NCI-H774 (cell line): ENCODE measurements at regions not wholly inside any gene's neighbourhood (a gene's known extent, or its start where the extent isn't known, plus 50 kb on each side); places are given as distances from the start of the nearest gene placed in this dataset.

ENCODE experiments used
- DNase-seq: peaks from one replicate; lab custom pipeline; 2025; lab: John Stamatoyannopoulos, UW

DNA sequence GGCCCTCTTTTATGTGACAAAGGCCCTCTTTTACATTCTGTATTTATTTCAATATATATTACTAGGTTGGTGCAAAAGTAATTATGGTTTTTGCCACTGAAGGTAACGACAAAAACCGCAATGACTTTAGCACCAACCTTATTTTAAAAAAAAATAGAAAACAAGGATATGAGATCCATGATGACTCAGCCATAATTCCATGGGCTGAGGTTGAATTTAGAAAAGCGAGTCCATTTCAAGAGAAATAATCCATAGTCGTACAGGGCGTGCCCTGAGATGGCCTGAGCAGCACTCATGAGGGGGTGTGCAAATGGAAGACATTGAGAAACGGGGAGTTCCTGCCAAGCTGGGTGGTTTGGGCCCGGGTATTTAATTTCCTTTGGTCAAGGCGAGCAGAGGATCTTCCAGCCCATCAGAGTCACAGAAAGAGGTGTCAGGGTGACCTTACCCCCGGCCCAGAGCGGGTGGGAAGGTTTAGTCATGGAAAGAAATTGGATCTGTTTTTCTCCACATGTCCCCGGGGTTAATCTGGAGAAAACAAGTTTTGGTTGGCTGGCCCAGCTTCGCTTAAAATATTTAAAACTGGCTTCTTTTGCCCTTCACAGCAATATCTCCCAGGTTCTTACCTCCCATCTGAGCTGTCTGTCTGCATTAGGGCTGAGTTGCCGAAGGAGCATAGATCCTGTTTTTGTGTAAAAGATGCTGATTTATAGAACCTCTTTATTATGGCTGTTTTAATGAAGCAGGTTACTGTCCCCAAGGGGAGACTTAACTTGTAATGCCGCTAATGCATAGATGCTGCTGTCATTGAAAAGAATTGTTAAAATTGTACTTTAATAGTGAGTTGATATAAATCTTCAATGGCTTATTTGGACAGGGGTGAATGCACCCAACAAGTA is 255.6 kb downstream of the PREX1 start:
- DNase-seq, result no peak

DNA sequence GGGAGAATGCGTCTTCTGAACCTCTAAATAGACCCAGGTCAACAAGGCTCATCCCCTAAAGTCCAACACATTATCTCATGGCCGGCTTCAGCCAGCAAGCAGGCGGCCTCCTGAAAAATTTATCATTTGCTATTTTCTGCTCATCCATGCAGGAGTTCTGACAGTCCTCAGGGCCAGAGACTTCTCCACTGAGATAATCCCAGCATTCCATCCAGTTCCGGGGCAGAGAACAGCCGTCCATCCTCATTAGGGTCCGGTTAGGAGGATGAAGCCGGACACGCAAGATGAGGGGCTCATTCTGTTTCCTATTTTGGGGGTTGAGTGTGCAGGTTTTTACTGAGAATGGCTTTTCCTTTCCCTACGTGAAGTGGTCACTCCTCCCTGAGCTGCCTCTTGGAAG is 258.1 kb downstream of the PREX1 start:
- DNase-seq, result no peak

DNA sequence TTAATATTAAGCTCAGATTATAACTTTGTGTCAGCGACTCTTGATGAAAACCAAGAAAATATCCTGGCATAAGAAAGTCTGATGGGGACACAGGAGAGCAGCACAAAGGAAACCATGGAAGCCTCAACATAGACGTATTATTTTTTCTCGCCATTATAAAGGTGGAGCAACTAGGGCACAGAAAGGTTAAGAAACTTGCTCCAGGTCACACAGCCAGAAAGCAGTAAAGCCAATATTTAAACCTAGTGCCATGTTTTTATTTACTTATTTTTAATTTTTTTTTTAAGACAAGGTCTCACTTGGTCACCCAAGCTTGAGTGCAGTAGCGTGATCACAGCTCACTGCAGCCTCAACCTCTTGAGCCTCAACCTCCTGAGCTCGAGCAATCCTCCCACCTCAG is 259.3 kb downstream of the PREX1 start:
- DNase-seq, result no peak

DNA sequence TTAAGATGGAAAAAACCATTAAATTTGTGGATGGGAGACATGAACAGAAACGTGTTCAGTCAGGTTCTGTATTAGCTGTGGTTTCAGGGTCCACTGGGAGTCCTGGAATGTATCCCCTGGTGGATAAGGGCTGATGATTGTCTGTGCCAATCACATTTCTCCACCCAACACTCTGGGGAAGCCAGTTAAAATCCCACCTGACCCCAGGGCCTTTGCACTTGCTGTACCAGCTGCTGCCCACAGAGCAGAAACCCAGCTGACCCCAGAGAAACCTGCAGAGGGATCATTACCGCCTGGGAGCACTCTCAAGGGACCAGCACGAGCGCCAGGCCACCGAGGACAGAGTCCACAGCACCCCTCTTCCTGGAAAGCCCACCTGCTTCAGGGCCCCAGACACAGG is 260.7 kb downstream of the PREX1 start:
- no peak for DNase-seq

DNA sequence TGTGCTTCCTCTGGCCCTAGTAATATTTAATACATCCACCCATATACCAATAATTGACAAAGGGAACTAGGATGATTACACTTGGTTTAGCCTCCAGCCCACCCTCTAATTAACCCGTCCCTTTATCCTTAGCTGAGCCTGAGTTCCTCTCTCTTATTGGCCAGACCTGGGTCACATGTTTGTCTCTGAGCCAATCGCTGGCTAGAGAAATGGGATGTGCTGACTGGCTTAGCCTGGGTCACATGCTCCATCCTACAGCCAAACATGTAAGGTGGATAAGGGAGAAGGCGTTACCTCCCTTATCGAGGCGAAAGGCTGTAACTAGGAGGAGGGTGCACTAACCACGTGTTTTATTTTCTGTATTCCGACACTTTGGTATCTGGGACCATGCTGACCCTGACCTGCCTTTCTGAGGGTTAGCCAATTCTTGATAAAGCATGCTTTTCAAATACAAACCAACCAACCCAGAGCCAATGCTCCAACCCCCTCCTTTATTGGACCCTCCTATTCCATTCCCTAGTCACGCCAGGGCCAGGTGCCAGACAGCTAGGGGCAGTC is 262.7 kb downstream of the PREX1 start:
- no peak for DNase-seq

DNA sequence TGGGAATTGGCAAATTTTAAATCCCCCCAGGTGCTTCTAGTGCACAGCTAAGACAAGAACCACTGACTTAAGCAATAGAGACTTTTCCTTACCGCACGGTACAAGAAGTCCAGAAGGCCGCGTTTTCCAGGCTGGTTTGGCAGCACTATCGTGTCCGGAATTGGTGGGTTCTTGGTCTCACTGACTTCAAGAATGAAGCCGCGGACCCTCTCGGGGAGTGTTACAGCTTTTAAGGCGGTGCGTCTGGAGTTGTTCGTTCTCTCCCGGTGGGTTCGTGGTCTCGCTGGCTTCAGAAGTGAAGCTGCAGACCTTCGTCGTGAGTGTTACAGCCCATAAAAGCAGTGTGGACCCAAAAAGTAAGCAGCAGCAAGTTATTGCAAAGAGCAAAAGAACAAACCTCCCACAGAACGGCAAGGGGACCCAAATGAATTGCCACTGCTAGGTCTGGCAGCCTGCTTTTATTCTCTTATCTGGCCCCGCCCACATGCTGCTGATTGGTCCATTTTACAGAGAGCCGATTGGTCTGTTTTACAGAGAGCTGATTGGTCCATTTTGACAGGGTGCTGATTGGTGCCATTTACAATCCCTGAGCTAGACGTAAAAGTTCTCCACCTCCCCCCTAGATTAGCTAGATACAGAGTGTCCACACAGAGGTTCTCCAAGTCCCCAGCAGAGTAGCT is 264.5 kb downstream of the PREX1 start:
- no peak for DNase-seq

DNA sequence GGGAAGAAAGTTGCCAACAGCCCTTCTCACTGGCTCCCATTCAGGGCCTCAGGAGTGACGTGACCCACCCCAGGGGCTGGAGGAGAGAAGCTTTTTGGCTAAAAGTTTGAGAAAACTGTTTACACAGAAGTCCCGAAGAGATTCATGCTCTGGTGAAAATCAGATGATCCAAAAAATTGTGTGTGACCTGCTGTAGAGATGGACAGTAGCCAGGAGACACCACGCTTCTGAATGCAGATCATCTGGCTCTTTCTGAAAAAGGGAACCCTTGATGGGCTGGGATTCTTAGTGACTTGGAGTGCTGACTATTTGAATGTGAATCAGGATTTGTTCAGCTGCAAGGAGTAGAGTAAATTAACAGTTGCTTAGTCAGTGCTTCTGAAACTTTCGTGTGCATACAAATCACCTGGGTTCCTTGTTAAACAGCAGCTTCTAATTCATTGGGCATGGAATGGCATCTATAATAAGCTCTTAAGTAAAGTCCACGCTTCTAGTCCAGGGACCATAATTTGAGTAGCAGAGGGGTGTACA is 265.1 kb downstream of the PREX1 start:
- no peak for DNase-seq

DNA sequence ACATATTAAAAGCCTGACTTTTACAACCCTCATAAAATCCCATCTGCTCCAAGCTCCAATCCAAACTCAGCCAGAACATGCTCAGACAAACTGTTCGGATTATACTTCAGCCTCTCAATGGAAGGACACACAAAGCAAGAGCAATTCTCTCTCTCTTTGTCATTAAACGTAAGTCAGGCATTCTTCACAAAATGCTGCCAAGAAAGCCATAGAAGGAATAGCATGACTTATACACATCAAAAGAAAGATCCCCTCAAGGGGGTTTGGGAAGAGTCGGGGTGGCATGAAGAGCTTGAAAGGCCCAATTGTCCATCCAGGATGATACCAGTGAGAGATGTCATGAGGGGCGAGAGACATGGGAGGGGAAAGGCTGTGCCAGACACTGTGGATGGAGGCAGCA is 268.9 kb downstream of the PREX1 start:
- no peak for DNase-seq

DNA sequence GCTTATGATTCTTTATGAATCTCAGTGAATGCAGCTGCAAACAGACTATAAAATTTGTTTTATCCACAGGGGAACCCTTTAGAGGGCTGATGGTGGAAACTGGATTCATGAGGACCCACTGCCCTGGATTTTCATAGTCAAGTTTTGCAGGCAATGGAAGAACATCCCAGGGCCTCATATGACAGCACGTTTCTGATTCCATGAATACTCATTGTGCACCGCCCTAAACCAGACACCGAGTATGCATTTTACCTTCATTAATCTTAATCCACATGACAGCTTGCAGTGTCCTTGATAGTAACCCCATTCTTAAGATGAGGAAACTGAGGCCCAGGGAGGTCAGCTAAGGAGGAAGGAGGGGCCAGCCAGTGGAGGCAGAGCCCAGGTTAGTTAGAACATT is 270.4 kb downstream of the PREX1 start:
- no peak for DNase-seq

DNA sequence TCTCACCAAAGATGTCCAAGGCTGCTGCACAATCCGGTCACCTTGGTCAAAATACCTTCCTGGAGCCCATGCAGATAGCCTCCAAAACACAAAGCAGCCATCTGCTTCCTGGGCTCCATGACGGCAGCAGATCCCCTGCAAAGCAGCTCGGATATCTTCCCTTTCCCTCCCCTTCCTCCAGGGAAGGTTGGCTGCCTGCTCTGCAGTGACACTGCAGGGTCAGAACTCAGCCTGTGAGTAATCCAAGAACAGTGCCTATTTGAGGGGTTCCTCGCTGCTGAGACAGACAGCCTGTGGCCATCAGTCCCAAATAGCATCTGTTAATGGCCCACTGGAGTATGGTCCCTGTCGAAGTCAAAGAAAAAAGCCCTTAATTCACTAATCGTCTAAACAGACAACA is 270.8 kb downstream of the PREX1 start:
- DNase-seq, result no peak

DNA sequence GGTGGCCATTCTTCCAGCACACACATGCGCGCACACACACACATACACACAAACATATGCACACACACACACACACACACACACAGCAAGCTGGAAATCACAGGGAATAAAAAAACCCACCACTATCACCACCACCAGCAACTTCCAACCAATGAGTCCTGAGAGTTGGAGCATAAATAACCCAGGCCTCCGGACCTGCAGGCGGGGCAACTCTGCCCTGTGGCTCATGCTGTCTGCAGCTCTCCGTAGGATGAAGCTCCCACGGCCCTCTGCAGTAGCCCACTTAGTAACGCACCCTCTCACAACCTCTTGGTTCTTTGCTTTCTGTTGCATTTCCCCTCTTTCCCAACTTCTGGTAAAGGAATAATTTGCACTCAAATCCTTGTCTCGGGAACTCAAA is 275.2 kb downstream of the PREX1 start:
- no peak for DNase-seq

DNA sequence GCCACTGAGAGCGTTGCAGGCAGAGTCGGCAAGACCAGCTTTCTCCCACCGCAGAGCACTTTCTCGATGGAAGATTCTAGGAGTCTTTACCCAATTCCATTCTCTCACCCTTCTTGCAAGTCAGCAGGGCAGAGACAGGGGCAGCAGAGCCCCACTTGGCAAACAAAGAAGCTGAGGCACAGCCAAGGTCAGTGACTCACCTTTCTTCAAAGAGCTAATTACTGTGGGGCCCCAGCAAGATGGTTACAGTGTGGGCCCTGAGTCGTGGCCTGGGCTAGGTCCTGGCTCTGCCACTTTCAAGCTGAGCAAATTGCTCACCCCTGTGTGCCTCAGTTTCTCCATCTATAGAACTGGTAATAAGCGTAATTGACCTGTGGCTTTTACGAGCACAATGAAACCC is 277.0 kb downstream of the PREX1 start:
- no peak for DNase-seq

DNA sequence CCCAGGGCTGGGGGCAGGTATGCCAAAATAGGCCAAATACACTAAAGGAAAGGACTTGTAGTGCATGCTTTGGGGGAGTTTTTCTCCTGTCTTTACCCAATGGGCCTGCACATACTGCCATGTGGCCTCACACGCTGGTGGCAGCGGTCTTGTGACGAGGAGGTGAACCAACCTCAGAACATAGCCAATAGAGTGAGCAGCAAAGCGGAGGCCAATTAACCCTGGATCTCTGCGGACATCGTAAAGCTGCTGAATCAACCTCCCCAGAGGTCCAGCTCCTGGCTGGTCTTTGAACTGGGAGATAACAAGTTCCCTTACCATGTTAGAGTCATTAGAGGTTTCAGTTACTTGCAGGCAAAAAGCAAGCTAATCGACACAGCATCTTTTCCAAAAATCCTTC is 280.1 kb downstream of the PREX1 start:
- no peak for DNase-seq

DNA sequence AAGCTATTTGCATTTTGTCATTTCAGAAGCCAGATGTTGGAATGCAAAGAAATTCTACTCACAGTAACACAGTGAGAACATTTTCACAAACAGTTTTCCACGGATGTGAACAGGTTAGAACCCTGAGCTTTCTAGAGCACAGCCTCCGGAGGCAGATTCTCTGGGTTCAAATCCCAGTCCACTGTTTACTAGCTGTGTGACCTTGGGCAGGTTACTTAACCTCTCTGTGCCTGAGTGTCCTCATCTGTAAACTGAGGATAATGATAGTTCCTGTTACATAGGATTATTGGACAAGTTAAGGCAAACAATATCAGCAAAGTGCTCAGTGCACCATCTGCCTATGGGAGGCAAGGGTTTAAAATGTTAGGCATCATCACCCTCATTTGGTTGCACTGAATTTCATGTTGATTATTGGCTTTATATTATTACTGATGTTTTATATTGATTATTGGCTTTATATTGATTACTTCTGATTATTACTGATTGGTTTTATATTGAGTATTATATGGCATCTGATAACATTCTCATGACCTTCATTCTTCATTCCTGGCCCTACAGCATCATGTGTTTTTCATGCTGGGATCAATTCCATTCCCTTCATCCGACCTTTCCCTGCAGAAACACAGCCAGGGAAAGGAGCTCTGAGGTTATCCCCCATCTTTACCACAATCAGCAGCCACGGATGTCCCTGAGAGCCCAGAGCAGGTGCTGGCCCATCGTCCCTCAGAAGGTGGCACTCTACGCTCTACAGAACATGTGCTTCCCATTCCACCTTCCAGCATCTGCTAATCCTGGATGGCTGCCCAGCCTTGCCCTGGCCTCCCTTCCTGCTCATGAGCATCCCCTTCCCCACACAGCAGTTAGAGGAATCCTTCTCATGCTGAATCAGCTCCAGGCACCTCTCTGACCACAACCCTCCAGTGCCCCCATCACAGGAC is 283.1 kb downstream of the PREX1 start:
- no peak for DNase-seq

DNA sequence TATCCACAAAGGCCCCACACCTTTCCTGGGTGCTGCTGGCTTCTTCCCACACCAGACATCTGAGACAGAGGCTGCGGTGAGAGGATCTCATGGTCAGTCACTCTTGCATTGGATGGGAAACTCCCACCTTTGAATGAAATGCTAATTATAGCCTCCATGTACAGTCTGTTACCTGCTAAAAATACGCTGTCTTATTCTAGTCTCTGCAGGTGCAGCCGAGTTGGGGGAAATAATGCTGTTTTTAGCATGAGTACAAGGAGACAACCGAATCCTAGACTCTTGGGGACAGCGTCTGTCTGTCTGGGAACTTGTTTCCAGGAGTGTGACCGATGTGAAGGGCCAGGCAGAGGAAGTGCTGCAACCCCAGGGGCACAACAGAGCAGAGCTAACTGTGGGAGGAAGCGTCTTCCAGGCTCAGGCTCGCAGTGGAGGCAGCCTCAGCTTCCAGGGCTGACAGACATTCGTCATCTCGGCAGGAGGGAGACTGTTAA is 286.2 kb downstream of the PREX1 start:
- DNase-seq, result no peak

DNA sequence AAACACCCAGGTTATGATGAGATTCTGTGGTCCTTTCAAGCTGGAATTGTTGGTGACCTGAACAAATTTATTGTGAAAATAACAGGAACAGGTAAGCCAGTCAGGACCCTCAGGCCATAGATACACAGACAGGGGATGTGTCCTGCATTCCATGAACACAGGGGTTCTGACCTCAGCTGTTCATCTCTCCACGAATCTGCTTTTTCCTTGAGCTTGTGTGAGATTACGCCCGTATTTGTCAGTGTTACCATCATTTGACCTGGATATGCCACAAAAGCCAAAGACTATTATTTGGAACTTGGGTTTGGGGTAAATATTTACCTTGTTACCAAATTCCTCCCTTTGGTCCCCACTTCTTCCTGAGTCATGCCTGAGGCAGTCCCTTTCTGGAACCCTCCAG is 288.9 kb downstream of the PREX1 start:
- DNase-seq, result no peak

DNA sequence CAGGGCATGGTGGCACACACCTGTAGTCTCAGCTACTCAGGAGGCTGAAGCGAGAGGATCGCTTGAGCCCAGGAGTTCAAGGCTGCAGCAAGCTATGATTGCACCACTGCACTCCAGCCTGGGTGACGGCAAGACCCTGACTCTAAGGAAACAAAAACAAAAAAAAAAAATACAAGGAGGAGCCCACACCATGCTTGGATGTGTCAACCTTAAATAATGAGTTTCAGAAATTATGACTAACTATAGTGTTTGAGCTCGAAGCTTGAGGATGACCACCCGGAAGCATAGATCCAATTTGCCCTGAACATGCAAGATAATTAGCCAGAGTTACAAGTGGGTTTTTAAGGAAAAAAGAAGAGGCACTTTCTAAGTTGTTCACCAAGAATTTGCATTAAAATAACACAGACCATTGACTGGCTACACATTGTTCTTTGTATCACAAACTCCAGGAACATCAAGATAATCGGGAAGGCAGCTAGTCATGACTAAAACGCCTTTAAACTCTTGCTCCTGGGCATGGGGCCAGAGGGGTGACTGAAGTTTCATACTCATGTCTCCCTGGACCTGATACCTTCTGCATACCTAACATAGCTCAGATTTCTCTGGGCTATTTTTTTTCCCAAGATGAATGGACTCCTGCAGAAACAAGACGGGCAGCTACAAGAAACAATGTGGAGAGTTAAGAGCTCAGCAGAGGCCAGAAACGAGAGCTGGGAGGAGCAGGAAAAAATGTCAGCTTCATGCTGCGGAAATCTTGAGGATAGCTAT is 289.6 kb downstream of the PREX1 start:
- no peak for DNase-seq

DNA sequence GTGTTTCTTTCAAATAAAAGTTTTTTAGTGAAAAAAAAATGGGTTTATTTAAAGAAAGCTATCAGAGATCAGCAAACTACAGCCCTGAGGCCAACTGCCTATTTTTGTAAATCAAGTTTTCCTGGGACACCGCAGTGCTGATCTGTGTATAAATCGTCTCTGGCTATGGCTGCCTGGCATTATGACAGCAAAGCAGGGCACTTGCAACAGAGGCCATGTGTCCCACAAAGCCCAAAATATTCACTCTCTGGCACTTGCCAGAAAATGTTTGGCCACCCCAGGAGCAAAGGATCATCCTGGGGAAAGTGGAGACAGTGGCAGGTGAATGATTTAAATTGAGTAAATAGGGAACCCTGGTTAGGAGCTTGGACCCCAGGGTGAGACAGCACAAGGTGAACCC is 291.6 kb downstream of the PREX1 start:
- no peak for DNase-seq

DNA sequence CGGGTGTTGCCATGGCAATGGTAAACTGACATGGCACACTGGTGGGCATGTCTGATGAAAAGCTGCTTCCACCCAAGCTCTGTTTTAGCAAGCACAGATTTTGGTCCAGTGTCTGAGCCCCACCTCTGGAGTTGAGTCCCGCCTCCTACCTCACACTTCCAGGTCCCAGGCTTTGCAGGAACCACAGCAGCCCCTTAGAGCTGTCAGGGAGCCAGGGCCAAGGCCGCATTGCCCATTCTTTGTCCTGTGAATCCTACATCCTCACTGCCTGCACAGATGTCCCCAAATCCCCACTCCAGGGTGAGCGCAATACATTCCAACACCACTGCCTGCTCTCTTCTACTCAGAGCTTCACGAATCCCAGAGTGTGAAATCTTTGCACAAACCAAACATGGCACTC is 292.2 kb downstream of the PREX1 start:
- DNase-seq, result no peak

DNA sequence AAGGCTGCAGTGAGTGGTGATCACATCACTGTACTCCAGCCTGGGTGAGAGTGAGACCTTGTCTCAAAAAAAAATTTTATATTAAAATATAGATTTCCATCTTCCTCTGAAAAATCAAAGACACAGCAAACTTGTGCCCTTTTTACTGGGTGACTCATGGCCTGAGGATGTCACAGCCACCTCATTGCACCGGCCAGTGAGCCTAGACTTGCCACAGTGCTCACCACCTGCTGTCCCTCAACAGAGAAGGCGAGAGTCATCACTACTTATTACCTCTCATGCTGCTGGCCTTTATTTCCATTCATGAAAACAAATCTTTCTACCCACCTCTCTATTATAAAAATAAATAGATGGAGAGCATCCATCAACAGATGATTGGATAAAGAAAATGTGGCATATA is 295.8 kb downstream of the PREX1 start:
- DNase-seq, result no peak

DNA sequence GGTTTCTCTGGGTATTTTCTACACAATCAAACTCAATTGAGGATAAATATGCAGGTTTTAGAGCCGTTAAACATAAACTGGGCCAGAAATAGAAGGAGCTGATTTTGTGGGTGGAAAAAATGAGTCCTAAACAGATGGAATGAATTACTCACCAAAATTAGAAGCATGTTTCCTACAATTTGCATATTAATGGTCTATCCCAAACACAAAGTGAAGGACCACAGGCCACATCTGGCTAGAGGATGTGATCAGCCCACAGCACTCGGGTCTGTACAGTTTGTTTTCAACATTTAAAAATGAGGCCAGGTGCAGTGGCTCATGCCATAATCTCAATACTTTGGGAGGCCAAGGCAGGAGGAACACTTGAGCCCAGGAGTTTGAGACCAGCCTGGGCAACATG is 296.3 kb downstream of the PREX1 start:
- no peak for DNase-seq
